Kasumi-1 (cell line): ENCODE measurements at regions not wholly inside any gene's neighbourhood (a gene's known extent, or its start where the extent isn't known, plus 50 kb on each side); places are given as distances from the start of the nearest gene placed in this dataset.
A peak's percentile ranks its signal among the peaks of the same experiment; 100 is the strongest.
"Not testable (repeated sequence)": the region's sequence is repeated elsewhere in the genome, so short reads cannot be mapped to it uniquely, and the experiment has no call there.

Source experiments
- DNase-seq, 2 experiments: peaks; one replicate each; lab custom pipeline; 2025; lab: John Stamatoyannopoulos, UW

GRCh38 chr17:15860774-15861173 lies 84.2 kb upstream of the ADORA2B start:
- DNase-seq, result not testable (repeated sequence)

DNA sequence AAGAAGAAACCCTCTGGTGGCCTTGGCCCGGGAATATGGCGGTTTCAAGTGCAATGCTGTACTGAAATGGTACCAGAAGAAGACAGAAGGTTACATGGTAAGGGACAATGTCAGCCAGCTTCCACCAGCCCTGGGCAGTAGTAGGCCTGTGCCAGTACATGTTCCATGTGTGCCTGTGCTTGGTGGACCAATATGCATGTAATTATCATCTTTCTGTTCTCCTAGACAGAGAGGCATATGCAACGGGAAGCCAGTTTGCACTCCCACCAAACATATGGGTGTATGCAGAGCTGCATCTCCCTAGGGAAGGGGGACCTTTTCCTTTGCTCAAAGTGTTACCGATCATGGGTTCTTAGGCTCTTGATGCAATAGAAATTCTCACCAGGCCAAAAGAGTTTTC lies 80.9 kb upstream of the ADORA2B start:
- DNase-seq, result not testable (repeated sequence)

- DNase-seq, result not testable (repeated sequence)
These were observed 80.5 kb upstream of the ADORA2B start for GRCh38 chr17:15864472-15864871.

DNA sequence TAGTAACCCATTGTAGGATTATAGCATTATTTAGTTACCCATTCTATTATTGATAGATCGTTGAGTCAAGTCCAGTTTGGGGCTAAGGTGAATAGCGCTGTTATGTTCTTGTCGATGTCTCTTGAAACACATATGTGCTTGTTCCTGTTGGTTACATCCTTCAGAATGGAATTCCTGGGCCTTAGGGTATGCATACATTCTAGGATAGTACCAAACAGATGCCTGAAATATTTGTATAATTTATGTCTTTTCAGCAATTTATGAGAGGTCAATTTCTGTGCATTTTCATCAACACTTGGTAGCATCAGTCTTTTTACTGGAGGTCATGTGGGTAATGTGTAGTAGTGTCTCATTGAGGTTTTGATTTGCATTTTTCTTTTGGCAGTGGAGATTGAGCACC lies 78.9 kb upstream of the ADORA2B start:
- DNase-seq, result not testable (repeated sequence)

DNA sequence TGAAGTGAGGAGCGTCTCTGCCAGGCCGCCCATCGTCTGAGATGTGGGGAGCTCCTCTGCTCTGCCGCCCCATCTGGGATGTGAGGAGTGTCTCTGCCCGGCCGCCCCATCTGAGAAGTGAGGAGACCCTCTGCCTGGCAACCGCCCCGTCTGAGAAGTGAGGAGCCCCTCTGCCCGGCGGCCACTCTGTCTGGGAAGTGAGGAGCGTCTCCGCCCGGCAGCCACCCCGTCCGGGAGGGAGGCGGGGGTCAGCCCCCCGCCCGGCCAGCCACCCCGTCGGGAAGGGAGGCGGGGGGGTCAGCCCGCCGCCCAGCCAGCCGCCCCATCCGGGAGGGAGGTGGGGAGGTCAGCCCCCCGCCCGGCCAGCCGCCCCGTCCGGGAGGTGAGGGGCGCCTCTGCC lies 77.6 kb upstream of the ADORA2B start:
- DNase-seq, result not testable (repeated sequence)

GRCh38 chr17:15869868-15870267 lies 75.1 kb upstream of the ADORA2B start:
- DNase-seq, result not testable (repeated sequence)

DNA sequence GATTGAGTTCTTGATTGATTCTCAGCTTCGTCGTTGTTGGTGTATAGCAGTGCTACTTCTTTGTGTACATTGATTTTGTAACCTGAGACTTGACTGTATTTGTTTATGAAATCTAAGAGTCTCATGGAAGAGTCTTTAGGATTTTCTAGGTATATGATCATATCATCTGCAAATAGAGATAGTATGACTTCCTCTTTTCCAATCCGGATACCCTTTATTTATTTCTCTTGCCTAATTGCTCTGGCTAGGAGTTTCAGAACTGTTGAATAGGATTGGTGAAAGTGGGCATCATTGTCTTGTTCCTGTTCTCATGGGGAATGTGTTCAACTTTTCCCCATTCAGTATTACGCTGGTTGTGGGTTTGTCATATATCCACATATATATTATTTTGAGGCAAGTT lies 72.3 kb upstream of the ADORA2B start:
- DNase-seq, result not testable (repeated sequence)

GRCh38 chr17:15877882-15878500 lies 66.9 kb upstream of the ADORA2B start:
- DNase-seq, result not testable (repeated sequence)

- DNase-seq, result no peak
These were observed 62.7 kb upstream of the ADORA2B start for GRCh38 chr17:15882058-15882720.

DNA sequence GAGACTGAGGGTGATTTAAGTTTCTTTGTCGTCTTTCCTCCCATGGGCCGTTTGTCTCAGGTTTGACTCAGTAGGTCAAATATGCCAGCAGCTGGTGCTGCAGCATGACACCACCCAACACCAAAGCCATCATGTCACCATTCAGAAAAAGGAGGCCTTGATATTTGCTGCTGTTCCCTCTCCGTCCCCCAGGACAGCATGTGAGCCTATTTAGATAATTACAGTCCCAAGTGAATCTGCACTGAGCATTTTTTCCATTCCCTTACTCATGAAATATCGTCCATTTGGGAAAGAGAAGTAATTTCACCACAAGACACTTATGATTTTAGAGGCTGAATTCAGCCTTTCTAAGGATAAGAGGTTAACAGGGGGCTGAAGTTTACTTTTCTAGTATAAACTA lies 62.2 kb upstream of the ADORA2B start:
- no peak for DNase-seq

DNA sequence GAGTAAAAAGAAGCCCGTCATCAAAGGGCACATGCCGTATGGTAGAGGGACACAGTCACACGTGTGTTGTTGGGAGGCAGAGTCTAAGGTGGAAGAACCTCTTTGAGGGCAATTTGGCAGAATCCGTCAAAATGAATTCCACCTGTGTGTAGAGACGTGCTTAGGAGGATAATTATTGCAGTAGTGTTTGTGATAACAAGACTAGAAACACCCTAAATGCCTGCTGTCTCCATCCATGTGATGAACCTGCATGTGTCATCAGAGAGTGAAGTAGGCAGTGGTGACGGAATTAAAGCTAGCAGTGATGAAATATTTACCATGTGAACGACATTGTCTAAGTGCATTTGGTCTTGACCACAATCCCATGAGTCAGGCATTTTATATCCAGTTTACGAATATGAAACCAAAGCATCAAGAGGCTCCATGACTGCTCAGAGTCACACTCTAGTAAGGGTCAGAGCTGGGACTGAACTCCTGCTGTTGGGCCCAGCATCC lies 61.3 kb upstream of the ADORA2B start:
- no peak for DNase-seq

DNA sequence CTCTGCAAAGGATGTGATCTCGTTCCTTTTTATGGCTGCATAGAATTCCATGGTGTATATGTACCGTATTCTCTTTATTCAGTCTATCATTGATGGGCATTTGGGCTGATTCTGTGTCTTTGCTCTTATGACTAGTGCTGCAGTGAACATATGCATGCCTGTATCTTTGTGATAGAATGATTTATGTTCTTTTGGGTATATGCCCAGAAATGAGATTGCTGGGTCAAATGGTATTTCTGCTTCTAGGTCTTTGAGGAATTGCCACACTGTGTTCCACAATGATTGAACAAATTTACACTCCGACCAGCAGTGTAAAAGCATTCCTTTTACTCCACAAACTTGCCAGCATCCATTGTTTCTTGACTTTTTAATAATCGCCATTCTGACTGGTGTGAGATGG lies 60.2 kb upstream of the ADORA2B start:
- DNase-seq, result no peak

GRCh38 chr17:15885770-15886169 lies 59.2 kb upstream of the ADORA2B start:
- DNase-seq, result no peak

DNA sequence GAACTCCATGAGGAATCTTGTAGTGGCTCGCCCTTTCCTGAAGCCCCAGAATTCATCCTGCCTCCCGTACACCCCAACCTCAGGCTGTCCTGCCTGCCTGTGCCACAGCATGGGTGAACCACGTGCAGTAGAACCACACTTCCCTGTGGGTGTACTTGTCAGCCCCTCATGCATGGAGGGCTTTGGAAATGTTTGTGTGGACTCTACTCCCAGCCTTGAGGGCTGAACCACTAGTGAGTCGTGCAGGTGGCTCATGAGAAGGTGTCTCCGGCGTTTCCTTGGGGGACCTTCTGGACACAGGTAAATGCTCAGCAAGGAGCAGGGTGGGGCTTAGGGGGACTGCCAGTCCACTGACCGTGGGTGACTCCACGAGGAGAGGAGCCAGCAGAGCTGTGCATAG lies 58.7 kb upstream of the ADORA2B start:
- DNase-seq, result no peak

DNA sequence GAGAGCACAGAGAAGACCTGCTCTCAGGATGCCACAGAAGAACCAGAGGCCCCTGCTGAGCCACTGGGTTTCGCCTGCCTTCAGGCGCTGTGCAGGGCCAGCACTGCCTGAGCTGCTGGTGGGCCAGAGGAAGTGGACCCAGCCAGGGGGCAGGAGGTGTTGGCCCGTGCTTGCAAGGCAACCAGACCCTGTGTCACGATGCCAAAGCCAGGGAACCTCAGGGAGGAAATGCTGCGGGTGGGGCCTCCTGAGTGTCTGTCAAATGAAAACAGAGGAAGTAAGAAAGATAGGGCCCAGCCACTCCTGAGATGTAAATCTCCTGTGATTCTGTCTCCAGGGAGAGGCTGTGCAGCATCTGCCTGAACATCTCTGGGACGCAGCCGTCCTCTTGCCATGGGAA lies 58.1 kb upstream of the ADORA2B start:
- peak; percentile 8 to 10 for DNase-seq

DNA sequence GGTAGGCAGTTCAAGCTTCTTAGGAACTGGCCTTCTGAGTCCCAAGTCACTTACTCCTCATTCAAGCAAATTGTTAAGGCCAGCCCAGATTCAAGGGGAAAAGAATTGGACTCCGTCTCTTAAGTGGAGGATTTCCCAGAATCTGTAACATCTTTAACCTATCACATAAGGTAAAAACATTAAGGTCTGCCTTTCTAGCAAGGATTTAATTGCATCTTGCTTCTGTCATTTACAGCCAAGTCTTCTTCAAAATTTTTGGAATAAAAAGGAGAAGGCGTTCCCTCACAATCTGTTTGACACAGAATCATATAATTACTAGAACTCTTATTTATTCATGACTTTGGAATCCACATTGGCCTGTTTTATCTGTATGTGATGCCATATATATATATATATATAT lies 56.5 kb upstream of the ADORA2B start:
- DNase-seq, result no peak

GRCh38 chr17:15890279-15890892 lies 54.5 kb upstream of the ADORA2B start:
- DNase-seq, result no peak

GRCh38 chr17:15891318-15891717 lies 53.6 kb upstream of the ADORA2B start:
- no peak for DNase-seq

DNA sequence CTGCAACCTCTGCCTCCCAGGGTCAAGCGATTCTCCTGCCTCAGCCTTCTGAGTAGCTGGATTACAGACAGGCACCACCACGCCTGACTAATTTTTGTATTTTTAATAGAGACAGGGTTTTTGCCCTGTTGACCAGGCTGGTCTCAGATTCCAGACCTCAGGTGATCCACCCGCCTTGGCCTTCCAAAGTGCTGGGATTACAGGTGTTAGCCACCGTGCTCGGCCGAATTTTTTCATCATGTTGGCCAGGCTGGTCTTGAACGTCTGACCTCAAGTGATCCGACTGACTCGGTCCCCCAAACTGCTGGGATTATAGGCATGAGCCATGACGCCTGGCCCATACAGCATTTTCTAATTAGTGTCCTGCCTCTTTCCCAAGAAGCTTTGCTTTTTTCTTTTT lies 52.7 kb upstream of the ADORA2B start:
- no peak for DNase-seq

- no peak for DNase-seq
These were observed 51.9 kb upstream of the ADORA2B start for GRCh38 chr17:15892731-15893657.

DNA sequence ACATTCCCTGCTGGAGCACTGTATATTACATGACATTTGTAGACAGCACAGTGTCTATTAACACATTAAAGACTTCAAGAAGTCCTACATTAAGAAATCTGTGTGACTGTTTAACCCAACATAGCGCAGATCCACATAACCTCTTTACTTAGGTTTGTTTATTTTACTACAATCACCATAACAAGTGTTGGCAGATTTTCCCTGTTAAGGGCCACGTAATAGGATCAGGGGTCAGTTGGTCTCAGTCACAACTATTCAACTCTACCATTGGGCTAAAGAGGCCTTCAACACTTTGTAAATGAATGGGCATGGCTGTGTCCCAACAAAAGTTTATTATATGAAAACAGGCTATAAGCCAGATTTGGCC lies 51.3 kb upstream of the ADORA2B start:
- DNase-seq, result no peak

DNA sequence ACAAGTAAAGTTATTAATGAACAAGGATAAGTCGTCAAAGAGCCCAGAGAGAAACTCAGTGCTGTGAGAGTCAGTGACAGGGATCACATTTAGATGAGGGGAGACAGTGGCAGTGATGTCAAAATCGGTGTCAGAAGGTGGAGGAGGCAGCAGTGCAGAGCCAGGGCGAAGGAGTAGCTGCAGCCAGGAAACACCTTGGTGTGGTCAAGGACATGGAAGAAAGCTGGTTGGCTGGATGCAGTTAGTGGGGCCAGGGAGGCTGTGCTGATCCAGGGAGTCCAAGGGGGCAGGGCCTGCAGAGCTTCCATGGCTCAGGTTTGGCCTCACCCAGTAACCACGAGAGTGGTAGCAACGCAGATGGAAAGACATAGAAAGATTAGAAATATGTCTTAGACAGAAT lies 50.7 kb upstream of the ADORA2B start:
- peak in 1 of 2 experiments; percentile 33 for DNase-seq
